ENCODE measurements at regions not wholly inside any gene's neighbourhood (a gene's known extent, or its start where the extent isn't known, plus 50 kb on each side); places are given as distances from the start of the nearest gene placed in this dataset.

DNA sequence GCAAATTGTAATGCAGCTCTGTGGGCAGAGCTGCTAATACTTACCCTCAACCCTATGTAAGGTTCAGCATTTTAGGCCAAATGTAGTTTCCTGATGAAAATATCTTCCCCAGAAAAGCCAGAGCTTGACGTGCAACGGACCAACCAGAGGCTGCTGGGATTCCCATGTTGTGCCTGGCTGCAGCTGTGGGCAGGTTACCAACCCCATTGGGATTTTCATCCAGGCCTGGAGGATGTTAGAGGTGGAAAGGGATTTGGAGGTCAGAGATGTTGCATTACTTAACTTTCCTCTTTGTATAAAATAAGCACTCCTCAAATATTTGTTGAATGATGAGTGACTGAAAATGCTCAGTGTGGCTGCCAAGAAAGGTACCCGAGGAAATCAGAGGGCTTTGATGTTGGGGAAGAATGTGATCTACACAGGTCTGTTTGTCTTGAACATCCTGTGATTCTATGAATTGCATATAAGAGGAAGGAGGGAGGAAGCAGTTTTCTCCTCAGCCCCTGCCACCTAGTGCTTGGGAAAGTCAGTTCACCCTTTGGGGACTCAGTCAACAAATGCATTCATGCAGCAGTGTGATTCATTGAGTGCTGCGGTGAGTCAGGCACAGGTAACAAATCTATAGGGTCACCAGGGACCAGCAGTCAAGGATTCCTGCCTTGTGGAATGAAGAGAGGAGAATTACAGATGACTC is 487.2 kb downstream of the RPS24 start:
- no peak overlapping the region for H3K4me3 Mint-ChIP-seq
- H3K27ac Mint-ChIP-seq, result no peak overlapping the region
- H3K27me3 Mint-ChIP-seq, result no peaks in the 10 kb centered on the region
- ChIA-PET CTCF (no interaction called here), POLR2A (no interaction called here)
- H3K9me3 Mint-ChIP-seq, result no peaks in the 10 kb centered on the region
- intact Hi-C loops (cut with micrococcal nuclease), result no loop called here
- peaks cover 6% of the 10 kb centered on the region for H3K4me1 Mint-ChIP-seq (ENCODE audit: low read depth)
- H3K36me3 Mint-ChIP-seq, result no peaks in the 10 kb centered on the region
- peak; percentile 46 for DNase-seq

DNA sequence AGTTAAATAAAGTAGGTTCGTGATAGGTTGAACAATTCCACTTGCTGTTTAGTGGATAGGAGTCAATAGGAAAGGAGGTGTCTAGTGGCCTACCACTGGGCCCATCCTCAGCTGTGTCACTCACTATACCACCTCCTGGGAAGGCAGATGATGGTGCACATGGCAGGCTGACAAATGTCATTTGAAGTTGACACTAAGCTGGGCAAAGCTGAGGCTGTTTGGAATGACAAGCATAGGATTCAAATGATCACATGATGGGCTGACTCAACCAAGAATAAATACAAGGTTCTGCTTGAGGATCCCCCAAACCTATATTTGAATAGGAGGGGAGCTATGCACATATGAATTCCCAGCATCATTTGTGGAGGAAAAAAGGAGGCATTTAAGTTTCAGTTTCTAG is 489.8 kb downstream of the RPS24 start:
- Mint-ChIP-seq H3K9me3 (no peaks in the 10 kb centered on the region), H3K36me3 (no peaks in the 10 kb centered on the region), H3K27ac (no peak overlapping the region), H3K27me3 (no peaks in the 10 kb centered on the region), H3K4me3 (no peak overlapping the region), H3K4me1 (ENCODE audit: low read depth) (peaks cover 6% of the 10 kb centered on the region)
- intact Hi-C loops (cut with micrococcal nuclease), result no loop called here
- ChIA-PET POLR2A (no interaction called here), CTCF (no interaction called here)
- DNase-seq, result no peak

DNA sequence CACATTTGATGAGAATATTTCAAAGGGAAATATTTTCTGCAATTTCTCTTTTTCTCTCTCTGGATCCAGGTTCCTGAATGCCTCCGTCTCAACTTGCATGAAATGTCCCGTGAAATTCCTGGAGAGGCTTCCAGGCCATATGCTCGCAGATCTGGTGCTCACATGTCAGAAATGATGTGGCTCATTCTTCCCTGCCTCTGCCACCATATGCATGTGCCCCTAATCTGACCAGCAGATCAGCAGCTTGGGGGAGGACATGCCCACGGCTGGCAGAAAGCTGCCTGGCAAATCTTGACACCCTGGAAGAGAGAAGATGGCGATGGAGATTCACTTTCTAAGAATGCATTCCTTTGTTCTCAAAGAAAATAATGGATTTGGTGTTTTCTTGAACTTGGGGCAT is 490.7 kb downstream of the RPS24 start:
- no peaks in the 10 kb centered on the region for H3K27me3 Mint-ChIP-seq
- H3K27ac Mint-ChIP-seq, result no peak overlapping the region
- H3K4me1 Mint-ChIP-seq (ENCODE audit: low read depth), result peaks cover 6% of the 10 kb centered on the region
- POLR2A ChIA-PET, result no interaction called here
- DNase-seq, result no peak
- no peaks in the 10 kb centered on the region for H3K36me3 Mint-ChIP-seq
- no peaks in the 10 kb centered on the region for H3K9me3 Mint-ChIP-seq
- no peak overlapping the region for H3K4me3 Mint-ChIP-seq
- CTCF ChIA-PET, result no interaction called here
- intact Hi-C loops (cut with micrococcal nuclease), result no loop called here

DNA sequence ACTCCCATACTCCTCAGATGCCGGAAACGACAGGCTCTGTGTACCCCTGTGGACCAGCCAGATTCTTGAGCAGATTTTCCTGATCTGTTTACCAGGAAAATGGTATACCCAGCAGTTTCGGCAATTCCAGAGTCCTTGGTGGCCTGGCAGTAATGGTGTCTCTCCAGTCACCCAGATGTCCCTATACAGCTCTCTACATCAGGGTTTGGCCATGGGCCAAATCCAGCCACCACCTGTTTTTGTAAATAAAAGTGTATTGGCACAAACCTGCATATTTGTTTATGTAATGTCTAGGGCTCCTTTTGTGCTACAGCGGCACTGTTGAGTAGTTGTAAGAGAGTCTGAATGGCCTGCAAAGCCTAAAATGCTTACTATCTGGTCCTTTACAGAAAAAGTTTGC is 491.3 kb downstream of the RPS24 start:
- no peaks in the 10 kb centered on the region for H3K27me3 Mint-ChIP-seq
- CTCF ChIA-PET, result no interaction called here

DNA sequence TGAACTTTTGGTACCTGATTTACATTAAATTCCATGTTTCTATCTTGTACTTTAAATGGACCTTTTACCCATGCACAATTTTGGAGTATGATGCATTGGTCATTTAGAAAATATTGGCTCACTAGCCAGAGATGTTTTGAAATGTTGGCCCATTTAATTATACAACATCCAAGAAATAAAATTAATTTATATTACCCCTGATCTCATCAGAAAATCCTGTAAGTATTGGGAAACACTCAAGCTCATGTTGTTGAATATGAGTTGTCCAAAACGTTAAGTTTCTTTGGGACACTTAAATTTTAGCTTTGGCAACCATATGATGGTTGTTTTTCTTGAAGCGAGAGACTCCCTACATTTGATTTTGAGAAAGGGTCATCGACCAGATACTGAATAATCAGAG is 492.7 kb downstream of the RPS24 start:
- Mint-ChIP-seq H3K4me3 (no peak overlapping the region), H3K27ac (no peak overlapping the region), H3K4me1 (ENCODE audit: low read depth) (no peaks in the 10 kb centered on the region), H3K9me3 (no peaks in the 10 kb centered on the region), H3K27me3 (no peaks in the 10 kb centered on the region), H3K36me3 (no peaks in the 10 kb centered on the region)
- POLR2A ChIA-PET, result no interaction called here
- no peak for DNase-seq
- intact Hi-C loops (cut with micrococcal nuclease), result no loop called here
- CTCF ChIA-PET, result no interaction called here

More for the DNA sequence above, 491.3 kb downstream of the RPS24 start:
- no peak for DNase-seq
- H3K4me3 Mint-ChIP-seq, result no peak overlapping the region
- POLR2A ChIA-PET, result no interaction called here
- peaks cover 6% of the 10 kb centered on the region for H3K4me1 Mint-ChIP-seq (ENCODE audit: low read depth)
- no peaks in the 10 kb centered on the region for H3K36me3 Mint-ChIP-seq
- no peak overlapping the region for H3K27ac Mint-ChIP-seq
- intact Hi-C loops (cut with micrococcal nuclease), result no loop called here
- no peaks in the 10 kb centered on the region for H3K9me3 Mint-ChIP-seq

DNA sequence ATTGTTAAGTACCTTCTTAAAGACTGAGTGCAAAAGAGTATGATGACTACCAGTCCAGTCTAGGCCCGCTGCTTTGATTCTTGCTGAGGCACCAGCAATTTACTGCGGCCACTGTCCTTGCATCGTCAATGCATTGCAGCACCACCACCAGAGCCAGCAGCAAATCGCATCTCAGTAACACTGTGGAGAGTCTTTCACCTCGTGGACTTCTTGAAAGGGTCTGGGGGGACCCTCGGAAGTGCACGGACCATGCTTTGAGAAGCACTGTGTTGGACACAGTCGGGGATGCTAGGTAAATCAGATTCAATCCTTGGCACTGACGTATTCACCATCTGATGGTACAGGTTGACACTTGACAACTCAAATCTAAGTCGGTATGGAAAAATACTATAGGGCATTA is 493.6 kb downstream of the RPS24 start:
- no peaks in the 10 kb centered on the region for H3K36me3 Mint-ChIP-seq
- H3K27me3 Mint-ChIP-seq, result peaks cover 5% of the 10 kb centered on the region
- no peaks in the 10 kb centered on the region for H3K9me3 Mint-ChIP-seq

DNA sequence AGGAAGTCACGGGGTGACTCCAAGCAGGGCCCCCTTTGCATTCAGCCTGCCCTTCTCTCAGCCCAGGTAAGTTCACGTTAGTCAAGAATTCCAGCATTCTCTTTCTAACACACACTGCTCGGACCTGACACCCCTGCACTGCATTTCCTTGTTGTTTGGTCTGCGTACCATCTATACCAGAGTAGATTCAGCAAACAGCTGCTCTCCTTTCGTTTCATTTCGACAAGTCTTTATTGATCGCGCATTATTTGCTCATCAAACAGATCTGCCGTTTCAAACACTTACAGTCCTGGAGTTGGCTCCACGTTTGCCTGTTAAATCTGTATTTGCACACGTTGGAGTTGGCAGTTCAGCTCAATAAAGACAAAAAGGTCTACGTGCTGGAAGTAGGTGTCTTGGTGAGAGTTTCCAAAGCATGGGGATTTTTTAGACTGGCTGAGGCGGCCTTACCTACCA is 495.1 kb downstream of the RPS24 start:
- no peaks in the 10 kb centered on the region for H3K36me3 Mint-ChIP-seq
- POLR2A ChIA-PET, result no interaction called here
- H3K27me3 Mint-ChIP-seq, result peaks cover 10% of the 10 kb centered on the region
- H3K27ac Mint-ChIP-seq, result no peak overlapping the region
- H3K4me1 Mint-ChIP-seq (ENCODE audit: low read depth), result no peaks in the 10 kb centered on the region
- H3K9me3 Mint-ChIP-seq, result no peaks in the 10 kb centered on the region
- CTCF ChIA-PET, result no interaction called here
- no peak overlapping the region for H3K4me3 Mint-ChIP-seq
- no peak for DNase-seq
- intact Hi-C loops (cut with micrococcal nuclease), result no loop called here

More for the DNA sequence above, 493.6 kb downstream of the RPS24 start:
- ChIA-PET POLR2A (no interaction called here), CTCF (no interaction called here)
- intact Hi-C loops (cut with micrococcal nuclease), result no loop called here
- no peak for DNase-seq
- Mint-ChIP-seq H3K4me1 (ENCODE audit: low read depth) (no peaks in the 10 kb centered on the region), H3K4me3 (no peak overlapping the region), H3K27ac (no peak overlapping the region)

DNA sequence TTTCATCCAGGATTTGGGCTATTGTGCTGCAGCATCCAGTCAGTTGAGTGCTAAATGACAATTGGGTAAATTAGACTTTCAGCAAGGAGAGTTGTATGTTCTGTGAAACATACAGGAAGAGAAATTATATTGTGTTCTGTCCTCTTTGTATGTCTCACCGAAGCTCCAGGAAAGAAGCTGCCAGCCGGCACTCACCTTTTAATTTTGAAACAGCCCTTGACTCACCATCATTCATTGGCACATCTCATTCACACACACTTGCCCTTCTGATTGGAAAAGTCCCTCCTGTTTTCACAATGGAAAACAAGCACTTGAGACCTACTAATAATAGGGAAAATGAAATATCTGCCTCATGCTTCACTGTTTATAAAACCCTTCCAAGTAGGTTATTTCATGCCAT is 495.6 kb downstream of the RPS24 start:
- peaks cover 10% of the 10 kb centered on the region for H3K27me3 Mint-ChIP-seq
- ChIA-PET CTCF (no interaction called here), POLR2A (no interaction called here)
- no peaks in the 10 kb centered on the region for H3K36me3 Mint-ChIP-seq
- H3K4me3 Mint-ChIP-seq, result no peak overlapping the region
- DNase-seq, result no peak
- intact Hi-C loops (cut with micrococcal nuclease), result no loop called here
- H3K9me3 Mint-ChIP-seq, result no peaks in the 10 kb centered on the region
- H3K27ac Mint-ChIP-seq, result no peak overlapping the region
- no peaks in the 10 kb centered on the region for H3K4me1 Mint-ChIP-seq (ENCODE audit: low read depth)

DNA sequence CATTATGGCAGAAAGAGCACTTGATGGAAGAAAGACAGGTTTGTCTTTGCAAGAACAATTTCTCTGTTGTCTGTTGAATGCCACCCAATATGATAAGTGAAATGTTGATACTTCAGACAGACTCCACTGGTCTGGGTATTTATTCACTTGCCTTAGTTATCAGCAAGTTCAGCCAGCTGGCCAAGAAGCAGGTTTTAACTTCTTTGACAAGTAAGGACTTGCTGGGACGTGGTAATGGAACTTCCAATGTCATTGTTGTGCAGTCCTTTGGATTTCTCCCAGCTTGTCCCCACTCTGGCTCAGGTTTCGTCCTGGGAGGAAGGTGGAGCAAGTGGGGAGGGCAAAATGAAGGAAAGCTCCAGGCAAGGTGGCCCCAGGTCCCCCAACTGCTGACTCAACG is 497.4 kb downstream of the RPS24 start:
- ChIA-PET POLR2A (no interaction called here), CTCF (no interaction called here)
- intact Hi-C loops (cut with micrococcal nuclease), result no loop called here
- H3K4me3 Mint-ChIP-seq, result no peak overlapping the region
- DNase-seq, result no peak
- no peak overlapping the region for H3K27ac Mint-ChIP-seq
- H3K4me1 Mint-ChIP-seq (ENCODE audit: low read depth), result no peaks in the 10 kb centered on the region
- H3K9me3 Mint-ChIP-seq, result no peaks in the 10 kb centered on the region
- H3K27me3 Mint-ChIP-seq, result peaks cover 10% of the 10 kb centered on the region
- H3K36me3 Mint-ChIP-seq, result no peaks in the 10 kb centered on the region

DNA sequence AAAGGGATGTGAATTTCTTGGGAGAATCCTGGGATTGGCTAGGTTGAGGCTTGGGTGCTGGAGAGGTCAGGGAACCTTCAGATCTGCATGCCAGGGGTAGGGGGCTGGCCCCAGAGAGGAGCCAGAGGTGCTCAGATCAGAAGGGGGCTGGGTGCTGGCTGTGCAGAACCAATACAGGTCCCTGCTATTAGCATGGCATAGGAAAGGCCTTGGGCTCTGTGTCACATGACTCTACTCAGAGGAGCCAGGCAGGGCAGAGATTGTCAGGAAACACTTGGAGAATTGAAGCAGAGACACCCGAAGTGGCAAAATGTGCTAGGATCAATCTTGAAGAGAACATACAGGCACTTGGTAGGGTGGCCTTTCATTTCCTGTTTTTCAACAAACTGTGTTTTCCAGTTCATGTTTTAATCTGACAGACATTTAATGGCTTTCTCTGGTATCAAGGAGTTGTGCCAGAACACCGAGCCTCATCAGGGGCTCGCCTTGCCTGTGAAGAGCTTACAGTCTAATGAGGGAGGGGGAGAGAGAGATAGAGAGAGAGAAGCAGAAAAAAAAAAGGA is 498.9 kb downstream of the RPS24 start:
- Mint-ChIP-seq H3K4me3 (no peak overlapping the region), H3K27me3 (peaks cover 10% of the 10 kb centered on the region), H3K36me3 (no peaks in the 10 kb centered on the region), H3K4me1 (ENCODE audit: low read depth) (no peaks in the 10 kb centered on the region), H3K9me3 (no peaks in the 10 kb centered on the region), H3K27ac (no peak overlapping the region)
- ChIA-PET CTCF (no interaction called here), POLR2A (no interaction called here)
- no peak for DNase-seq
- intact Hi-C loops (cut with micrococcal nuclease), result no loop called here

DNA sequence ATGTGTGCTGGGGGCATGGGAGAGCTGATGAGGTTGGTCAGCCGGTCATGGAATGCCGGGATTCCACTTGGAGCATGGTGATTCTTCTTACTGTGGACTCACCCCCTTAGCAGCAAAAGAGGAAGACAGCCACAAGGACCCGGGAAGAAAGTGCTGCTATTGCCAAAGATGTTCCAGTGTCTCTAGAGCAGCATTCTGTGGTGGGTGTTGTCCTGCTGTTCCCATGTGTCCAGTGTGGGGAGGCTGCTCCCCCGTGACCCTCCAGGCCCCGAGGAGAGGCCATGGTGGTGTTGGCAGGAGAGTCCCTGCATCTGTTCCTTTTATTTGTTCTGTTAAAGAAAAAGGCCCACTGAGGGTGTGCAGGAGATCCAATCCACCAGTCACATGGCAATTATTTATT is 499.4 kb downstream of the RPS24 start:
- POLR2A ChIA-PET, result no interaction called here
- intact Hi-C loops (cut with micrococcal nuclease), result no loop called here
- no peaks in the 10 kb centered on the region for H3K4me1 Mint-ChIP-seq (ENCODE audit: low read depth)
- no peak overlapping the region for H3K4me3 Mint-ChIP-seq
- H3K27ac Mint-ChIP-seq, result no peak overlapping the region
- no peak for DNase-seq
- CTCF ChIA-PET, result no interaction called here
- H3K36me3 Mint-ChIP-seq, result no peaks in the 10 kb centered on the region
- no peaks in the 10 kb centered on the region for H3K9me3 Mint-ChIP-seq
- H3K27me3 Mint-ChIP-seq, result peaks cover 10% of the 10 kb centered on the region

DNA sequence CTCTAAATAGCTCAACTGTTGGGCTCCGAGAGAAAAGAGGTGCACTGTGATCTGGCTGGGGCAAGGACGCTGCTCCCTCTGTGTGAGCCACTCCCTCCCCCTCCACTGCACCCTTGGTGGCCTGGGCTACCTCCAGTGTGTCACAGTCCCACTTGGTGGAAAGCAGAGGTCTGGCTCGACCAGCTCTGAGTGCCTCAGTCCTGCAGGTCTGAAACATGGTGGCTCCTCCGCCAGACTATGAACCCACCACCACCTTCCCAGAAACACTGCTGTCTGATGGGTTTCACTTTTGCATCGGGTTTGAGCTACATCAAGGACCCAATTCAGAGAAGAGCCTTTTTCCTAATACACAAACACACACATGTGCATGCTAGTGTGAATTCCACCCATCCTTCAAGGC is 500.1 kb downstream of the RPS24 start:
- Mint-ChIP-seq H3K36me3 (no peaks in the 10 kb centered on the region), H3K27me3 (peaks cover 10% of the 10 kb centered on the region), H3K27ac (no peak overlapping the region), H3K4me3 (no peak overlapping the region), H3K9me3 (no peaks in the 10 kb centered on the region), H3K4me1 (ENCODE audit: low read depth) (no peaks in the 10 kb centered on the region)
- intact Hi-C loops (cut with micrococcal nuclease), result no loop called here
- ChIA-PET CTCF (no interaction called here), POLR2A (no interaction called here)
- no peak for DNase-seq

DNA sequence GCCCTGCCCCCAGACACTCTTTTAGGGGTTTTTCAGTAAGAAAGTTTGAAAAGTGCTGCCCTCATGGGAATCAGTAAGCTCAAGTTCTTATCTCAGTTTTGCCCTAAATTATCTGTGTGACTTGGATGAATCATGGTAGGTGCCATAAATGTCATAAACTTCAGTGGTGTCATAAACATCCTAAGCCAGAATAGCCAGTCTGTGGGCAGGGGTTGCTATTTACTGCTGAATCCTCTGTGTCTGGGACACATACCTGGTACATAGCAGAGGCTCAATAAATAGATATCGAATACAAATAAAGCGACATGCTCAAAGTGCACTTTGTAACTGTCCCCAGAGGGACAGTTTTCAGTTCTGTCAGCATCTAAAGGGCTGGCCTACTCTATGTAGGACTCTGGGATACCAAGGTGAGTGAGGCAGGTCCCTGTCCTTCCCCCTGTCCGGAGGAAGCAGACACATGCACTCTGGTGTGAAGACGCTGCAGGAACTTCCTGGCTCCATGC is 502.1 kb downstream of the RPS24 start:
- Mint-ChIP-seq H3K4me1 (ENCODE audit: low read depth) (no peaks in the 10 kb centered on the region), H3K36me3 (no peaks in the 10 kb centered on the region)

More for the DNA sequence above, 502.1 kb downstream of the RPS24 start:
- ChIA-PET CTCF (no interaction called here), POLR2A (no interaction called here)
- peaks cover 16% of the 10 kb centered on the region for H3K27me3 Mint-ChIP-seq
- H3K4me3 Mint-ChIP-seq, result no peak overlapping the region
- peaks cover 5% of the 10 kb centered on the region for H3K9me3 Mint-ChIP-seq
- no peak for DNase-seq
- no peak overlapping the region for H3K27ac Mint-ChIP-seq
- intact Hi-C loops (cut with micrococcal nuclease), result no loop called here
